GM21529 (cell line): ENCODE measurements at regions not wholly inside any gene's neighbourhood (a gene's known extent, or its start where the extent isn't known, plus 50 kb on each side); places are given as distances from the start of the nearest gene placed in this dataset.
"Not testable (repeated sequence)": the region's sequence is repeated elsewhere in the genome, so short reads cannot be mapped to it uniquely, and the experiment has no call there.

Experiments used
- ATAC-seq: cut with Tn5 transposase; IDR thresholded peaks from one replicate; pipeline ENCODE4 v1.9.1; 2021; ENCODE audit not compliant: unreplicated experiment

GRCh38 chr6:113357041-113357440 is 500.1 kb upstream of the MARCKS start:
- no peak for ATAC-seq

DNA sequence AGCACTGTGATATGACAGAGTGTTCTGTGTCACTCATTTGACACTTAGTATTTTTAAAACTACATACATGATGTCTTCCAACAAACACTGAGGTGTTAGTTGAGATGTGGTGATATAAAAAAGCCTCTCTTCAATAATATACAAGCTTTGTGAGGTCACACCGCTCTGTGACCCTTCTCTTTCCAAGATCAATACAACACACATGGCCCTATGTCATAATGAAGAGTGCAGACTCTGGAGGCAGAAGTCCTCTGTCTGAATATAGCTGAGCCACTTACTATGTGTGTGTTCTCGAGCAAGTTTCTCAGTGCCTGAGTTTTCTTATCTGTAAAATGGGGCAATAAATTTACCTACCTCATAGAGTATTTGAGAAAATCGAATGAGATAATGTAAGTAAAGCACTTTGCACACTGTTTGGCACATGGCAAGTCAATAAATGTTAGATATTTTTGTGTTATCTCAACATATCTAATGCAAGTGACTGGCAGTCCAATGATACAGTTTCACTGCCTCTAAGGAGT is 499.0 kb upstream of the MARCKS start:
- ATAC-seq, result no peak

GRCh38 chr6:113359155-113360140 is 497.7 kb upstream of the MARCKS start:
- no peak for ATAC-seq

GRCh38 chr6:113361014-113361645 is 496.0 kb upstream of the MARCKS start:
- ATAC-seq, result no peak

- no peak for ATAC-seq
Observed at GRCh38 chr6:113362301-113363047, 494.7 kb upstream of the MARCKS start.

DNA sequence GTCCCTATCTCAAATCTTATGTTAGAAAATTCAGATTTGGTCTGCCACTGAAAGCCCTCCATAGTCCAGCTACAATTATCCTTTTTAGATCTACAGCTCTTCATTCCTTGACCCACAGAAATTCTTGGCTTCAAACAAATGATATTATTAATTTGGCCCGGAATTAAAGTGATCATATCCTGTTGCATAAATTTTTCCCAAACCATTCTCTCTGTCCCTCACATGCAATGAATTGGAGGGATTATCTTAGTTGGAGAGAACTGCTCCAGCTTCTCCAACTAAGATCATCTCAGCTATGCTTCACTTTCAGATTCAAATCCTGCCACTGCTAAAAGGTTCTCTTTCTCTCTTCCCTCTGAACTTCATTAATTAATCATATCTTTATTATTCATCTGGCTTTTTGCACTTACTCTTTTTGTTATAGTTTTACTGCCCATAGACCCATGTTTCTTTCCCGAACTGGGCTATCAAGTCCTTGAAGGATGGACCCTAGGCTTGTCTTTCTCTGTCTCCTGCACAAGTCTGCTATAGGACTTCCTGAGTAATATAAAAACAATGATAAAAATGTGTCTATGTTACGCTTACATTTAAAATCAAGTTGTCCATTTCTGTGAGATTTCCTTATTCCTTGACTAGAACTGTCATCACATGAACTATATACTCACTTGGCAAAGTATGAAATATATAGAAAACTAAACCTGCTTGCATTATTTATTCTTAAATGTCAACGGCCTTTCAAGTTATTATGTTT is 493.9 kb upstream of the MARCKS start:
- ATAC-seq, result no peak

- no peak for ATAC-seq
Observed at GRCh38 chr6:113363866-113364265, 493.3 kb upstream of the MARCKS start.

GRCh38 chr6:113364766-113365165 is 492.4 kb upstream of the MARCKS start:
- ATAC-seq, result no peak

GRCh38 chr6:113365191-113365590 is 492.0 kb upstream of the MARCKS start:
- ATAC-seq, result no peak

DNA sequence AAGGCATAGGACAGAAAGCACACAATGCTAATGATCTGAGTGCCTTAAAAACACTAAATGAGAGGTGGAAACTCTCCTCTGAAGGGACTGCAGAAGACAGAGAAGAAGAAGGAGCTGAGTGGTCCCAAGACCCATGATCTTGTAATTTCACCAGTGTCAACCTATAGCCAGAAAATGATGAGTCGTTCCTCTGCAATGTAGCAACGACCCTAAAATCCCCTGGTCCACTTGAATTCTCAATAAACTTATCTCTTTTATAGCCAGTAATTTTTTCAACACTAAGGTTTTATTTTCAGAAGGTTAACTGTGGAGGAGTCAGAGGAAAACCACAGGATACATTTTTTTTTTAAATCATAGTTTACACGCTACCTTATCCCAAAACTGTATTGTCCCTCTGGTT is 490.6 kb upstream of the MARCKS start:
- no peak for ATAC-seq

DNA sequence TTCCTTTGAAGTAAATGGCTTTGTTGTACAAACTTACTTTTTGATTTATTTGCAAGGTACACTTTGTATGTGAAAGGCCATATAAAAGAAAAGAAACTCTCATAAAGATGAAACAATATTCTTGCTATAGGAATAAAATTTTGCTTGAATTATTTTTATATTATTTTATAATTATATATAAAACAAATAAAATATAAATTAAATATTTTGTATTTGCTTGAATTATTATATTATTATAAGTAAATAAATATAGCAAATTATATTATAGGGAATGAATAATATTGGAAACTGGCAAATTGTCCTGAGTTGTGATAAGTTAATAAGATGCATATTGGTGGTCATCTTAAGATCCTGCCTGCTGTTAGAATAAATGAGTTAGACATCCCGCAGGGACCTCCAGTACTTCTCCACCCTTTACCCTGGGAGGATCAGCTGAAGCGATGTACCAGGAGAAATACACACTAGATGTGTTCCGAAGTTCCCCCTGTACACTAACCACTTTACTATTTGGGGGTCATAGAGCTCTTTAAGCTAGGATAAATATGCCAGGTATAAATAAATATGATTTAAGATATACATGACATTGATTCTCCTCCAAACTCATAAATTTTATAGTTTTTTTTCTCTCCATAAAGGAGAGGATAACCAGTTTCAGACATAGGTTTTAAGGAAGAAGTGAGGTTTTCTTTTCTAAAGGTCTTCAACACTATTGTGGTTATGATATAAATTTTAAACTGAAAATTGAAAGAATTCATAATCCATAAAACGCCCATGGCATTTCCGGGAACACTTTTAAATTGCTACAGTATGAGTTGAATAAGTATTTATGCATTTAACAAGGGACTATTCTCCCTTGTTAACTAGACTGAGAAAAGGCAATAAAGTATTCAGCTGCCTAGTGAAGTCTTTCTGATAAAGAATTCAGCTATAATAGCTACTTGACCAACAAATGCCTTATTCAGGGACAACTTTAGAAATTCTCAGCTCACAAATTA is 486.3 kb upstream of the MARCKS start:
- no peak for ATAC-seq

DNA sequence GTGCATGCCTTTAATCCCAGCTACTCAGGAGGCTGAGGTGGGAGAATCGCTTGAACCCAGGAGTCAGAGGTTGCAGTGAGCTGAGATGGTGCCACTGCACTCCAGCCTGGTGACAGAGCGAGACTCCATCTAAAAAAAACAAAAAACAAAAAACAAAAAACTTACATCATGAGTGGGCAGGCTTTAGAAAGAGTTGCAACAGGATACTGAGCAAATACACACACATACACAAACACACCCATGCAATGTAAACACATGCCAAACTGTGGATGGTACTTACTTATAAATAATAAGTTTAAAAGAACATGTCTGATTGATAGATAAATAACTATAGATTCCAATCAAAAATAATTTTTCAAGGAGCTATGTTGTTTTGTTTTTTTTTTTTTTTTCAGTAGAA is 481.7 kb upstream of the MARCKS start:
- ATAC-seq, result not testable (repeated sequence)

GRCh38 chr6:113375950-113376846 is 480.9 kb upstream of the MARCKS start:
- ATAC-seq, result no peak

GRCh38 chr6:113376847-113377165 is 480.3 kb upstream of the MARCKS start:
- no peak for ATAC-seq

DNA sequence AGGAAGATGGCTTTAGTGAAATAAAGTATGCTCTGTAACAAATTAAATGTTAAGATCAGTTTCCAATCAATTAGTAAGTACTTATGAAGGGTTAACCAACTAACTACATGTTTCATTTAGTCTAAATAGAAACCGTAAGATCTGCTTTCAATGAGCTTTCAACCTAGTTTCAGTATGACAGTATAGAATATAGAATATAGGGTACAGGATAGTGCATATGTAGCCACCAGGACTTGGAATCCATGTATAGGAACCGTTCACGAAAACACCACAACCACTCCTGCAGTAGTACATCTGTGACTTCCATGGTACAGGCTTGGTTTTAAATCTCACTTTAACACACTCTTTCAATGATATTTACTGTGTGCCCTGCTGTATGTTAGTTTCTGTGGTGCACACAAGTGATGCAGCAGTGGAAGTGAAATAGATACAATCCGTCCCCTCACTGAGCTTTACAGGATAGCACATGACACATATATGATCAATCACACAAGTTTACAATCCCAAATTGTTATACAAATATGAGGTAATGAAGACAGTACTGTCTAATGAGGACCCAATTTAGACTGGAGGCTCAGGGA is 479.7 kb upstream of the MARCKS start:
- ATAC-seq, result peak; percentile 56

- ATAC-seq, result no peak
Observed at GRCh38 chr6:113380591-113380990, 476.6 kb upstream of the MARCKS start.

- ATAC-seq, result no peak
Observed at GRCh38 chr6:113381232-113381631, 475.9 kb upstream of the MARCKS start.

GRCh38 chr6:113381959-113382358 is 475.2 kb upstream of the MARCKS start:
- peak; percentile 90 for ATAC-seq
